HG03439 (cell line): ENCODE measurements at regions not wholly inside any gene's neighbourhood (a gene's known extent, or its start where the extent isn't known, plus 50 kb on each side); places are given as distances from the start of the nearest gene placed in this dataset.

ENCODE experiments used
- ATAC-seq: cut with Tn5 transposase; IDR thresholded peaks from one replicate; pipeline ENCODE4 v1.9.1; 2021; ENCODE audit warnings: mild to moderate bottlenecking, moderate library complexity; ENCODE audit not compliant: unreplicated experiment

- ATAC-seq: no peak
These were observed 142.5 kb upstream of the FERMT1 start for GRCh38 chr20:6265204-6265904.

- ATAC-seq: no peak
These were observed 130.6 kb upstream of the FERMT1 start for GRCh38 chr20:6253396-6253795.

DNA sequence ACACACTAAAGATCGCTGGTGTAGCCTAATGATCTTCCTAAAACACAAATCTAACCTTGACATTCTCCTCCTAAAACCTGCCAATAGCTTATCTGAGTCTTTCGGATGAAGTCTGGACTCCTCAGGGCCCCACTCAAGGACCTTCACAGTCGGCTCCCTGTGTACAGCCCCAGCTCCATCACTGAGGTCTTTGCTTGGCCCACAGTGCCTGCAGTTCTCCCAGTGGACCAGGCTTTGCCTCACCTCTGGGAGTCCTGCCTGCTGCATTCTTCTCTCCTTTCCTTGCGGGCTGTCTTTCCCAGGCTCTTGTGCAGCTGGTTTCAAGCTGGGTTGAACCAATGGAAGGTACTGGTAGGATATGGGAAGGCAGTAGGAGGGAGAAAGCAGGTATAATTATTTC lies 122.6 kb upstream of the FERMT1 start:
- ATAC-seq: no peak

DNA sequence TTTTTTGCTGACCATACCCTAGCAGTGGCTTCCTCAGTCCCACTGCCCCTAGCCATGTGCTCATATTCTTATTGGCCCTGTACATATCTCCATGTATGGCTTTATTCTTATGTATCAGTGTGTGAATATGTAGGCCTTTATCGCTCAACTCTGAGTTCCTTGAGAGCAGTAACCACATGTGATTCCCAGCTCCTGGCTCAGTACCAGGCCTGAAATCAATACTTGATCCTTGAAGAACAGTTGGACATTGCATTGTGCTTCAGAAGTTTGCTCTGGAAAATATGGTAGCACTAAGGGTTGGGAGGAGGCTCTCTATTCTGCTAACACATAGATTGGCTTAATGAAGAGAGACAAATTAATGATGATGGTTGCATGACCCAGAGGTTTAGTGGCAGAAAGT lies 118.8 kb upstream of the FERMT1 start:
- no peak for ATAC-seq

- no peak for ATAC-seq
These were observed 117.2 kb upstream of the FERMT1 start for GRCh38 chr20:6240059-6240458.

GRCh38 chr20:6238421-6238820 lies 115.6 kb upstream of the FERMT1 start:
- ATAC-seq: no peak

- no peak for ATAC-seq
These were observed 112.7 kb upstream of the FERMT1 start for GRCh38 chr20:6235510-6235909.

DNA sequence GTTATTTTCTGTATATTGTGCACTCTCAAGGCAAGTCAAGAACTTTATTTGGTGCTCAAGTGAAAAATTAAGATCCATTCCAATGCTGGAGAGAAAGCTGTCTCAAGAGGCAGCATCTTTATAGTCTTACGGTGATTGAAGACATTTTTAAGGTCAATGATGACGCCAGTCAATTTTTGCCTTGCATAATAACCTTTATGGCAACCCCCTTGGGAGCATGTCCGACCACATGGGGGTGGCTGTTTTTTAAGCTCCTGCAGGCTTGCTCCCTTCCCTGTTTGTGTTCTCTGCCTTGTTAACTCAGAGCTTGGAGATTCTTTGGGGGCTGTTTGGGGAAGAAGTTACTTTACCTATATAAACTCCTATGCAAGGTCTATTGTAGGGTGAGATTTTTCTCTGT lies 109.6 kb upstream of the FERMT1 start:
- ATAC-seq: no peak

GRCh38 chr20:6231556-6231955 lies 108.7 kb upstream of the FERMT1 start:
- no peak for ATAC-seq

DNA sequence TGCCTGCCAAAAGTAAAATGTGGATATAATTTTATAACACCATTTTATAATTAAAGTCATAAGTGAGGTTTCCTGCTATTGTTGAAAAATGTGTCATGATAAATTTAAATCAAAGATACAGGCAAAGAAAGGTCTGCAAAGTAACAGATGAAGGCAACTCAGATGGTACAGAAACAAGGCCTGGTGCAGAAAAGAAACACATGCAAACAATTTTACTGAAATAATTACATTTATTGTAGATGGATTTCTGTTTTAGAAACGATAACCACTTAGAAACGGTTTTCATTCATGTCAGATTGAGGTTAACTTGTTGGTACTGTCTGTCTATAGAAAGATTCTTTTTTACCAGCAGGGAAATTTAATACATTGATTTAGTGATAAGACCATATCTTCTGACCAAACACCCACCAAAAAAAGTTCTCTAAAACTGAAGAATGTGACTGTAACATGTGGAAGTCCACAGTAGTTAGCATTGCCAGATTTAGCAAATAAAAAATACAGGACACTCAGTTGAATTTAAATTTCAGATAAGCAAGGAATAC lies 105.5 kb upstream of the FERMT1 start:
- ATAC-seq: no peak

DNA sequence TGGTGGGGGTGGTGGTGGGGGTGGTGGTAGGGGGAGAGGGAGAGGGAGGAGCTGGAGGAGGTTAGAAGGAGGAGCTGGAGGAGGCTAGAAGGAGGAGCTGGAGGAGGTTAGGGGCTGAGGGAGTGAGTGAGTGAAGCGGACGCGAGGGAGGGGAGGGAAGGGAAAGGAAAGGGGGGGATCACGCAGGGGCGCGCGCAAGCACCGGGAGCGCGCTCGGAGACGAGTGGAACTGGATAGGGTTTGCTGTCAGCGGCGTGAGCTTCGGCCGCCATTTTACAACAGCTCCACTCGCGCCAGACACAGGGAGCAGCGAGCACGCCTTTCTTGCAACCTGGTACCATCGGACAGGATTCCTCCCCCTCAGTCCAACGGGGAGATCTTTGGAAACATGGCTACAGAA lies 90.5 kb upstream of the FERMT1 start:
- no peak for ATAC-seq

DNA sequence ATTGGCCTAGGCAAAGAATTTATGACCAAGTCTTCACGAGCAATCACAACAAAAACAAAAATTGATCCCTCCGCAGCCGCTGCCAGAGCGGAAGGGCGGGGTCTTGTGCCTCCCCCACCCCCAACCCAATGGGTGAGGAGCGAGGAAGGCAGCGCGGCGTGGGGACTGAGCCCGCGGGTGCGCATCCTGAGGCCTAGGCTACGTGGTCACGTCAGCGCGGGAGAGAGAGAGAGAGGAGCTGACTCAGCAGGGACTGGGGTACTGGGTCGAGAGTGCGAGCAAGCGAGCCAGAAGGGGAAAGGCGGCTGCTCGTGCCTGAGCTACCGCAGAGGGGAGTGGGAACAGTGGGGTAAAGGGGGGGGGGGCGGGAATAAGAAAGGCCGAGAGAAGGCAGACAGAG lies 90.1 kb upstream of the FERMT1 start:
- no peak for ATAC-seq

DNA sequence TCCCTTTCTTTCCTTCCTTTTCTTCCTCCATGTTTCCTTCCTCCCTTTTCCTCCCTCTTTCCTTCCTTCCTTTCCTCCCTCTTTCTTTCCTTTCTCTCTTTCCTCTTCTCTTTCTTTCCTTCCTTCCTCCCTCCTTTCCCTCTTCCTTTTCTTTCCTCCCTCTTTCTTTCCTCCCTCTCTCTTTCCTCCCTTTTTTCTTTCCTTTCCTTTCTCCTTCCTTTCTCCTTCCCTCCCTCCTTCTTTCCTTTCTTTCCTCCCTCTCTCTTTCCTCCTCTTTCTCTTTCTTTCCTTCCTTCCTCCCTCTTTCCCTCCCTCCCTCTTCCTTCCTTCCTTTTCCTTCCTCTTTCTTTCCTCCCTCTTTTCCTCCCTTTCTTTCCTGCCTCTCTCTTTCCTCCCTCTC lies 86.3 kb upstream of the FERMT1 start:
- ATAC-seq: no peak

DNA sequence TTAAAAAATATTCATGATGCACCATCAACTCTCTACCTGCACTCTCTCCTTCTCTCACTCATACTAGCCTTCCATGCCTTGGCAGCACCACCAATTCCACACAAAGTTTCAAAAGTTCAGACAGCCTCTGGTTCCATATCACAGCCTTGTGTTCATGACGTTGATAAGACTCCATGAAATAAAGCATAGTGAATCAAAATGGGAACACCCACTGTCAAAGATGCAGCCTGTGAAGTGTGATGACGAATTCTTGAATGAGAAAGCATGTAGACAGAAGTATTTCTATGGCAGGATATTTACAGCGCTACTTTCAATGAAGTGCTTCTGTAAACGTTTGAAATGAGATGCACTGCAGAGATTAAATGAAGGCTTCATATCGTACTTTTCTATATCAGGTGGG lies 77.3 kb upstream of the FERMT1 start:
- no peak for ATAC-seq

DNA sequence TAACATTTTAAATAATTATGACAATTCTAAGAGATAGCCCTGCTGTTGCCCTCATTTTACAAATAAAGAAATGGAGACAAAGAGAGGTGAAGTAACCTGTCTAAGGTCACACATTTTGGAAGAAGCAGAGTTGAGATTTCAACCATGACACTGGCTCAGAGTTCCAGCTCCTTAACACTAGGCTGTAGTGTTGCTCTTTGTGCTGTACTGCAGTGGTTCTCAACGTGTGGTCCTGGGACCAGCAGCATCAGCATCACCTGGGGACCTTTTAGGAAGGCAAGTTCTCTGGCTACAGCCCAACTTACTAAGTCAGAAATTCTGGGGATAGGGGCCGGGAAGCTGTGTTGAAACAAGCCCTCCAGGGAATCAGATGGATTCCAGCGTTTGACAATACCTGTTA lies 62.4 kb upstream of the FERMT1 start:
- ATAC-seq: no peak

DNA sequence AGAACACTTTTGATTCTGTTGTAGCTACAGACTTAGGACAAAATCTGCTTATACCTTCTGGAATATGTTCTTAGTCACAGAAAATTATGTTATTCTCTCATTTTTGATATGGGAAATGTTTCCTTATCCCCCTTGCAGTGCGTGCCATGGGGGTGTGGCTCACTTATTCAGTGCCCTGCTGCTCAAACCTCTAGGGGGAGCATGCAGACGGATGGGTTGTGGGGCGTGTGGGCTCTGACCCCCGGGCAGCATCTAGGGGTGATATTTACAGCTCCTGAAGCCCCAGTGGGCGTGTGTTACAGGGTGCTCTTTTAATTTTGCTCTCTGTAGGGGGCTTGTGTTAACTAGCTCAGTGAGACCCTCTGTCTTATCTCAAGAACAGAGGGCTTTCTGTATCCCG lies 61.3 kb upstream of the FERMT1 start:
- ATAC-seq: no peak

- no peak for ATAC-seq
These were observed 57.7 kb upstream of the FERMT1 start for GRCh38 chr20:6180531-6180930.

GRCh38 chr20:6178537-6178936 lies 55.7 kb upstream of the FERMT1 start:
- no peak for ATAC-seq

DNA sequence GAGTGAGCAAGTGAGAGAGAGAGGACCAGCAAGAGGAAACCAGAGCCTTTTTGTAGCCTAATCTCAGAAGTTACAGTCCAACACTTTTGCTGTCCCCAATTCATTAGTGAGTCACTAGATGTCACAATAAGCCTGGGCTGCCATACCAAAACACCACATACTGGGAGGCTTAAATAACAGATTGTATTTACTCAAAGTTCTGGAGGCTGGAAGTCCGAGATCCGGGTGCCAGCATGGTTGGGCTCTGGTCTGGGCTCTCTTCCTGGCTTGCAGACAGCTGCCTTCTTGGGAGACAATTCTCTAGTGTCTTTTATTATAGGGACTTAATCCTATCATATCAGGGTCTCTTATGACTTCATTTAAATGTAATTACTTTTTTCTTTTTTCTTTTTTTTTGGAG lies 50.7 kb upstream of the FERMT1 start:
- no peak for ATAC-seq
